ENCODE measurements at regions not wholly inside any gene's neighbourhood (a gene's known extent, or its start where the extent isn't known, plus 50 kb on each side); places are given as distances from the start of the nearest gene placed in this dataset.

DNA sequence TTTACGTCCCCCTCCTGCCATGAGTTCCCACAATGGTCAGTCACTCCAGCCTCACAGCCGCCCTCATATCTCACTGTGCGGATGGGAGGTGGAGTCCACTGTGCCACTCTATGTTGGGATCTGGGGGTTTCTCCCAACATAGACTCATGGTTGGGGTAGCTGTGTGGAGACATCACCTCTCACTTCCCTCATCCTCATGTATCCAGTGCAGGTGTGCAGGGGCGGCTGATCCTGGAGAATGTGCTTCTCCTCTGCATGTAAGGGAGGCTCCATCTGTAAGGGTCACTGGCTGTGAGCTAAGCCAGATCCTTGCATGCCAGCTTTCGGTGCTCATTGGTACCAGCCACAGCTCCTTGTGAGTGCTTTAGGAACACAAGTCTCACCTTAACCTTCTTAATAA is 400.8 kb downstream of the CDH26 start:
- Mint-ChIP-seq H3K27ac (ENCODE audit: unreplicated experiment) (no peak overlapping the region), H3K36me3 (ENCODE audit: low read depth, unreplicated experiment) (no peaks in the 10 kb centered on the region), H3K4me3 (ENCODE audit: unreplicated experiment) (no peak overlapping the region), H3K27me3 (ENCODE audit: low read depth, unreplicated experiment) (peaks cover 4% of the 10 kb centered on the region), H3K9me3 (ENCODE audit: unreplicated experiment) (peaks cover 1% of the 10 kb centered on the region), H3K4me1 (ENCODE audit: low read depth, unreplicated experiment) (peaks cover 11% of the 10 kb centered on the region)
- no peaks in the 10 kb centered on the region for H3K79me2 ChIP-seq (ENCODE audit: insufficient read depth, low read length)
- H3K27ac ChIP-seq (ENCODE audit: low read depth, low read length) = no peak overlapping the region
- H3K9me3 ChIP-seq (ENCODE audit: insufficient read depth, low read depth, low read length) = no peaks in the 10 kb centered on the region
- no peaks in the 10 kb centered on the region for H3K36me3 ChIP-seq (ENCODE audit: insufficient read depth, low read length)
- H3K27me3 ChIP-seq (ENCODE audit: insufficient read depth, low read length) = no peaks in the 10 kb centered on the region
- no peak overlapping the region for H3K4me3 ChIP-seq (ENCODE audit: insufficient read depth, low read depth, low read length)
- peaks cover 5% of the 10 kb centered on the region for H3K4me1 ChIP-seq (ENCODE audit: insufficient read depth, low read length)
- no peaks in the 10 kb centered on the region for H4K20me1 ChIP-seq (ENCODE audit: insufficient read depth, low read length)
- no peak overlapping the region for H2AFZ ChIP-seq (ENCODE audit: low read depth, low read length)
- DNase-seq (ENCODE audit: low read depth) (no peak), FAIRE-seq (no peak)
- no peak overlapping the region for H3K4me2 ChIP-seq (ENCODE audit: low read length)
- no peak for TF ChIP-seq EZH2 (IDR thresholded peaks at IDR 0.05; ENCODE audit: insufficient read depth, low read length)
- TF ChIP-seq, protein P1, sequence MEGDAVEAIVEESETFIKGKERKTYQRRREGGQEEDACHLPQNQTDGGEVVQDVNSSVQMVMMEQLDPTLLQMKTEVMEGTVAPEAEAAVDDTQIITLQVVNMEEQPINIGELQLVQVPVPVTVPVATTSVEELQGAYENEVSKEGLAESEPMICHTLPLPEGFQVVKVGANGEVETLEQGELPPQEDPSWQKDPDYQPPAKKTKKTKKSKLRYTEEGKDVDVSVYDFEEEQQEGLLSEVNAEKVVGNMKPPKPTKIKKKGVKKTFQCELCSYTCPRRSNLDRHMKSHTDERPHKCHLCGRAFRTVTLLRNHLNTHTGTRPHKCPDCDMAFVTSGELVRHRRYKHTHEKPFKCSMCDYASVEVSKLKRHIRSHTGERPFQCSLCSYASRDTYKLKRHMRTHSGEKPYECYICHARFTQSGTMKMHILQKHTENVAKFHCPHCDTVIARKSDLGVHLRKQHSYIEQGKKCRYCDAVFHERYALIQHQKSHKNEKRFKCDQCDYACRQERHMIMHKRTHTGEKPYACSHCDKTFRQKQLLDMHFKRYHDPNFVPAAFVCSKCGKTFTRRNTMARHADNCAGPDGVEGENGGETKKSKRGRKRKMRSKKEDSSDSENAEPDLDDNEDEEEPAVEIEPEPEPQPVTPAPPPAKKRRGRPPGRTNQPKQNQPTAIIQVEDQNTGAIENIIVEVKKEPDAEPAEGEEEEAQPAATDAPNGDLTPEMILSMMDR (IDR thresholded peaks at IDR 0.05; ENCODE audit: insufficient read depth, low read depth, low read length) = no peak
- H3K9ac ChIP-seq (ENCODE audit: low read length) = no peak overlapping the region

DNA sequence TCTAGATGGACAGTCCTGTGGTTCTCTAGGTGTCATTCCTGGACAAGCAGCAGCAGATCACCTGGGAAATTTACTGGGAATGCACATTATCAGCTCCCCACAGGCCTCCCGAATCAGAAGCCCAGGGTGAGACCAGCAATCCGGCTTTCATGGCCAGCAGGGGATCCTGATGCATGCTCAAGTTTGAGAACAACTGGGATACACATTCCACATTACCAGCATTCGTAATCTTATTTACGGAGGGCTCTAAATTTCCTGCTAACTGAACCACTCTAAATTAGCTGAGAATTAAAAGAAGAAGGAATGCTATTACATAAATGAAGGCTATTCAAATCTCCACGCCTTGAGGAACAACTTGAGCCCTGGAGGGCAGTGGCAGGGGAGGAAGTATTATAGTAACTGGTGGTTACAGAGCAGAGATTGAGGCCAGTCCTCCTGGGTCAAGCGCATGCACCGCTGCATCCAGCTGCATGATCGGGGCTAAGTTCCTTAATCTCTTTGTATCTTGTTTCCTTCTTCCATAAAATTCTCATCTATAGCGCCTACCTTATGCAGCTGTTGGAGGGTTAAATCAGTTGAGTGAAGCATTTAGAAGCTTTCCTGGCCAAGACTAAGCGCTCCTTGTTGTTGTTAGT is 403.7 kb downstream of the CDH26 start:
- Histone ChIP-seq H3K27ac (ENCODE audit: low read depth, low read length) (no peak overlapping the region), H3K36me3 (ENCODE audit: insufficient read depth, low read length) (no peaks in the 10 kb centered on the region), H3K27me3 (ENCODE audit: insufficient read depth, low read length) (no peaks in the 10 kb centered on the region), H4K20me1 (ENCODE audit: insufficient read depth, low read length) (no peaks in the 10 kb centered on the region), H3K9ac (ENCODE audit: low read length) (no peak overlapping the region), H3K4me3 (ENCODE audit: insufficient read depth, low read depth, low read length) (no peak overlapping the region), H3K4me2 (ENCODE audit: low read length) (peak overlapping the region; percentile 10), H2AFZ (ENCODE audit: low read depth, low read length) (no peak overlapping the region), H3K4me1 (ENCODE audit: insufficient read depth, low read length) (peaks cover 5% of the 10 kb centered on the region), H3K9me3 (ENCODE audit: insufficient read depth, low read depth, low read length) (no peaks in the 10 kb centered on the region), H3K79me2 (ENCODE audit: insufficient read depth, low read length) (no peaks in the 10 kb centered on the region)
- no peak overlapping the region for H3K27ac Mint-ChIP-seq (ENCODE audit: unreplicated experiment)
- H3K4me3 Mint-ChIP-seq (ENCODE audit: unreplicated experiment) = no peak overlapping the region
- H3K36me3 Mint-ChIP-seq (ENCODE audit: low read depth, unreplicated experiment) = no peaks in the 10 kb centered on the region
- peaks cover 11% of the 10 kb centered on the region for H3K4me1 Mint-ChIP-seq (ENCODE audit: low read depth, unreplicated experiment)
- no peak for TF ChIP-seq EZH2 (IDR thresholded peaks at IDR 0.05; ENCODE audit: insufficient read depth, low read length)
- TF ChIP-seq, protein P1 (IDR thresholded peaks at IDR 0.05; ENCODE audit: insufficient read depth, low read depth, low read length) = no peak
- peaks cover 1% of the 10 kb centered on the region for H3K9me3 Mint-ChIP-seq (ENCODE audit: unreplicated experiment)
- DNase-seq (ENCODE audit: low read depth) = no peak
- H3K27me3 Mint-ChIP-seq (ENCODE audit: low read depth, unreplicated experiment) = peaks cover 12% of the 10 kb centered on the region
- no peak for FAIRE-seq

DNA sequence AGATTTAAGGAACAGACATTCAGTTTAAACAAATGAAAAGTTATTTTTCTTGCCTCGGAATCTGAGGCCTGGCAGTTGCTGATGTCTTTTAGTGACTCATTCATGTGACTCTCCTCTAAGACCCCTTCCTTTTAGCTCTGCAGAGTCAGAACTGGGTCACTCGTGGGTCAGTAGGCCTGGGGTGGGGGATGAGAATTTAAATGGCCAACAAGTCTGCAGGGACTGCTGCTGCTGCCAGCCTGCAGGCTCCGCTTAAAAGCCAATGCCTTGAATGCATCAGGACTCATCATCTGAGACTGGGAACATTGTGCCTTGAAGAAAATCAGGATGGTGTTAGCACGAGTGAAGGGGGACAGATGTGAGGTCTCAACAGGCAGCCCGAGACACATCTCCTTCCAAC is 404.3 kb downstream of the CDH26 start:
- DNase-seq (ENCODE audit: low read depth) (no peak), FAIRE-seq (no peak)
- Mint-ChIP-seq H3K27ac (ENCODE audit: unreplicated experiment) (no peak overlapping the region), H3K4me3 (ENCODE audit: unreplicated experiment) (no peak overlapping the region), H3K9me3 (ENCODE audit: unreplicated experiment) (peaks cover 1% of the 10 kb centered on the region), H3K4me1 (ENCODE audit: low read depth, unreplicated experiment) (peaks cover 11% of the 10 kb centered on the region), H3K27me3 (ENCODE audit: low read depth, unreplicated experiment) (peaks cover 12% of the 10 kb centered on the region), H3K36me3 (ENCODE audit: low read depth, unreplicated experiment) (no peaks in the 10 kb centered on the region)
- no peaks in the 10 kb centered on the region for H3K9me3 ChIP-seq (ENCODE audit: insufficient read depth, low read depth, low read length)
- peaks cover 5% of the 10 kb centered on the region for H3K4me1 ChIP-seq (ENCODE audit: insufficient read depth, low read length)
- TF ChIP-seq, protein P1 (IDR thresholded peaks at IDR 0.05; ENCODE audit: insufficient read depth, low read depth, low read length) = no peak
- no peak for TF ChIP-seq EZH2 (IDR thresholded peaks at IDR 0.05; ENCODE audit: insufficient read depth, low read length)
- H4K20me1 ChIP-seq (ENCODE audit: insufficient read depth, low read length) = no peaks in the 10 kb centered on the region
- H3K4me2 ChIP-seq (ENCODE audit: low read length) = peak overlapping the region; percentile 10
- no peak overlapping the region for H2AFZ ChIP-seq (ENCODE audit: low read depth, low read length)
- H3K27me3 ChIP-seq (ENCODE audit: insufficient read depth, low read length) = no peaks in the 10 kb centered on the region
- peak overlapping the region; percentile 10 for H3K9ac ChIP-seq (ENCODE audit: low read length)
- no peaks in the 10 kb centered on the region for H3K36me3 ChIP-seq (ENCODE audit: insufficient read depth, low read length)
- no peak overlapping the region for H3K4me3 ChIP-seq (ENCODE audit: insufficient read depth, low read depth, low read length)
- H3K79me2 ChIP-seq (ENCODE audit: insufficient read depth, low read length) = no peaks in the 10 kb centered on the region
- H3K27ac ChIP-seq (ENCODE audit: low read depth, low read length) = no peak overlapping the region

Measured in astrocyte (in vitro differentiated cells and primary cell).